GDM1 (cell line): ENCODE measurements at regions not wholly inside any gene's neighbourhood (a gene's known extent, or its start where the extent isn't known, plus 50 kb on each side); places are given as distances from the start of the nearest gene placed in this dataset.

Experiments used
- DNase-seq: peaks from one replicate; lab custom pipeline; 2025; lab: John Stamatoyannopoulos, UW

GRCh38 chr5:125006011-125006685 lies 259.7 kb upstream of the ZNF608 start:
- DNase-seq, result no peak

GRCh38 chr5:125010356-125010755 lies 263.9 kb upstream of the ZNF608 start:
- no peak for DNase-seq

DNA sequence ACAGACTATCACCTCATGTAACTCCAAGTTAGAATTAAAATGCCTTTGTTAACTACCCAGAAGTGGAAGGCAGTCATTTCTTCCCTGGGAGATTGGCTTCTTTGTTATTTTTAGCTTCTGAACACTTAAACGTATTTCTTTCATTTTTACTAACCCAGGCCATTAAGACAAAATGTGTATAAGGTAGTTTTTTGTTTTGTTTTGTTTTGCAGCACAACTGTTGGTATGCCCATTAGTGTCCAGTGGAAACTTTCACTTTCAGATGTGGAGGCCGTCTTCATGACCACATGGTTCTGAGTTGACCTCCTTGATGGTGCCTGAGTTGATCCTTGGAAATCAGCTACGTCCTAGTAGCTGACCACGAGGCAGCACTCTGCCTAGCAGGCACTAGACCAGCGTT lies 264.6 kb upstream of the ZNF608 start:
- DNase-seq, result no peak

GRCh38 chr5:125011419-125011818 lies 265.0 kb upstream of the ZNF608 start:
- DNase-seq, result no peak

DNA sequence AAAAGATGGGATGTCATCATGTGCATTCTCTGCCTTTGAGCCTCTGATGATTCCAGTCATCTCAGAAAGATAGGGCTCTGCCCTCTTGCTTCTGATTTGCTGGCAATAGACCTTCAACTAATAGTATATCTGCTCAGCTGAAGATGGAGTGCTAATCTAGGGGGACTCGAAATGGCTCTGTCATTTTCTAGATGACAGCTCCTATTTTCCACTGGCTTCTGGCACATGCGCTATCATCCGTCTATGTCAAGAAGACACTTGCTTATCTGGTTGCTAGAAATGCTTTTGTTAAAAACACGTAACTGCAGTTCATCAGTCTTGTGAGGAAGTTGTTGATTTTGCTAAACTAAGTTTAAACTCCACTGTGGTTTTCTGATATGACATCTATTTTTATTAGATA lies 265.5 kb upstream of the ZNF608 start:
- no peak for DNase-seq

DNA sequence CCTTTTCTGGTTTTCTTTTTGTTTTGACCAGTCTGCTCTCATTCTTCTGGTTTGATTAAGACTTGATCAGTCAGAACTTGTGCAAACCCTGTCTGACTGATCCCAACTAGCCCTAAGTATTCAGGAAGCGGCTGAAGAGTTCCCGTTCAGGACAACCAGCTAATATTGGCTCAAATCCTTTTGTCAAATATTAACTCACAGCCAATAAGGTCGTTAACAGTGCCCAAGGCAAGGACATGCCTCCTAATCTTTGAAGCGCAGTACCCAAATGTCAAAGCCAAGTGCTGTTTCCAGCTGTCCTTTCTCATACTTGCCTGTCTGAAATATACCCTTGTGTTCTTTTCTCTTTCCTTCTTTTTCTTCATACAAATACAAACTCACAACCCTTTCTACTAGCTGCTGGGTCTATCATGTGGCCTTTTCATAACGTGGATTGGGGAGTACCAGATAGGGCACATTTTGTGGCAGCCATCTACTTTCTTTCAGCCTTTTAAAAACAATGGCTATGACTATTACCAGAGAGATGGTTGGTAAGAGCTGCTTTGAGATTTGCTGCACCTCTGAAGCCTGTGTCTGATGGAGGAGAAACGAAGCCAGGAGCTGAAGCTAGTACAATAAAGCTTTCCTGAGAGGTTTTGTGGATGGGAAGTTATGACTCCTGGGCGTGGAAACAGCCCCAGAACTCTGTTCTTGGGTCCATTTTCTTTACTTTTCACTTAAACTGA lies 266.4 kb upstream of the ZNF608 start:
- no peak for DNase-seq

- DNase-seq, result no peak
These were observed 267.8 kb upstream of the ZNF608 start for GRCh38 chr5:125014202-125014601.

GRCh38 chr5:125017796-125018195 lies 271.4 kb upstream of the ZNF608 start:
- no peak for DNase-seq

DNA sequence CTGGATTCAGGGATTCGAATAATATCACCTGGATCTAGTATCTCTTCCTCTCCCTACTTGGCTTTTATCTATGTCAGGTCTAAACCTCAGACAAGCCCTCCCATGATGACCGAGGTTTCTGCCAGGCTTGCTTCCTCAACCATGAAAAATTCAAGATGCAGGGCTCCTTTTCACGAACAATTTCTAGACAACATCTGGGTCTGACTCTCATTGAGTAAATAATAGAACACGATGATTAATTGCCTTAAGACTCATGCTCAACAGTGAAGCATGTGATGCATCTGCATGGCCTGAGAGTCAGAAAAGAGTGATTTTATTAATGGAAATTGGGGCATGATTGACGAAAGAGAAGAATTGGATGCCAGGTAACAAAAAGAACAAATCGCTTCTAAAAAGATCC lies 277.2 kb upstream of the ZNF608 start:
- no peak for DNase-seq

- DNase-seq, result no peak
These were observed 280.7 kb upstream of the ZNF608 start for GRCh38 chr5:125026867-125027731.

- no peak for DNase-seq
These were observed 285.8 kb upstream of the ZNF608 start for GRCh38 chr5:125032286-125032685.

DNA sequence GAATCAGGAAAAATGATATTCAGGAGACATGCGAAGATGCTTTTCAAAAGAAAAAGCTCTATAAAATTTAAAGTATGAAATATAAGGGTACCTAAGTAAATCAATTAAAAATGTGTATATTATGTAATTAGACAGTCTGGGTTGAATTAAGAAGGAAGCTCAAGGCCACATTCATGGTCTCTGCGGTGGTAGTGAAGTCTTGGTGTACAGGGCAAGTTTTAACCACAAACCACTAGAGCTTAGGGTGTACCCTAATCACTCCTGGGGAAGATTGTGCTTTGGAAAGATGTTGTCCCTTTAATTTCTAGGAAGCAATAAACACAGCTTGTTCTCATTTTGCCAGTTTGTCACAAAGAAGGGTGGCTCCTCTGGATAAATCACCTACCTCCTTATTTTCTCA lies 287.2 kb upstream of the ZNF608 start:
- DNase-seq, result no peak

- no peak for DNase-seq
These were observed 287.9 kb upstream of the ZNF608 start for GRCh38 chr5:125034331-125034730.

- no peak for DNase-seq
These were observed 290.1 kb upstream of the ZNF608 start for GRCh38 chr5:125036494-125036893.

DNA sequence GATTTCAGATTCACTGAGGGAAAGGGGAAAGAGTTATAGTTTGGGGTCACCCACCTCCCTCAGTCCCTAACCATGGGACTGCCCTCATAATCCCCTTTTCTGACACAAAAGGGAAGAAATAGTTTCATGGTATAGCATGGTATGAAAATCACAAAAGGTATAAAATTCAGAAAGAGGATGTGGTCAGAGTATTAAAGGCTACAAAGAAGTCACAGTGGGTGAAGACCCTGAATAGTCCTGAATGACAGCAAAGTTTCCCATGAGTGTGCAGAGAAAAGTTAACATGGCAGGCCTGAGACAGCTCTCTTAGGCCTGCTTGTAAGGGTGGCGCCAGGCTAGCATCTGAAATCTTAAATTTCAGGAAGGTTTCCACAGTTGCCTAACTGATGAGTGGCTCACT lies 290.6 kb upstream of the ZNF608 start:
- no peak for DNase-seq

DNA sequence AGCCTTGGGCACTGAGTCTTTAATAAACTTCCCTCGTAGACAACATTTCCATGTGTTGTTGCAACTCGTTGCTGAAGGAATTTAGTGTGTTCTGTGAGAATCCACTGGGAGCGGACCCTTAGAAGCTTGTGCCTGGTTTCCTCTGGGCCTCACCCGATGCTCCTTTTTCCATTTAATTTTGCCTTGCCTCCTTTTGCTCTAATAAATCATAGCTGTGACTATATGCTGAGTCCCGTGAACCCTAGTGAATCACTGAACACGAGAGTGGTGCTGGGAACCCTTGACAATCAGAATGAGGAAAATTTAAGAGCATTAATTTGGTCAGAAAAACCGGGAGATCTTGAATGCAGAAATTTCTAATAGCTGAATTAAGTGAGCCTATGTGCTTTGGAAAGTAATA lies 291.1 kb upstream of the ZNF608 start:
- no peak for DNase-seq

DNA sequence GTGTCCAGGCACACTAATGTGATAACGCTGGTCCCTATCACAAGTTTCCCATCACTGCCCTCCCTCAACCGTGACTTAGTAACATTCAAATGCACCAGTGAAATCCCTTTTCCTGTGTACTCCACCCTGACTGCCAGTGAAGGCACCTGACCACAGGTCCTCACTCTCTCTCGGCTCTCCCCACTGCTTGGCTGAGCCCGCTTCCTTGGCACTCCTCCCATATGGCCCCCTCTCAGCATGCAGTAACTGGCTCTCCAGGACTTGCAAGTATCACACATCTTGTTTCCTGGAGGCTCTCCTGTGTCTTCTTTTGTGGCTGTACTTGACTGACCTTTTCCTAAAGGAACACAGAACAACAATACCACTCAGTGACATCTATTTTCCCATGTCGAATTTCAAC lies 292.0 kb upstream of the ZNF608 start:
- no peak for DNase-seq

DNA sequence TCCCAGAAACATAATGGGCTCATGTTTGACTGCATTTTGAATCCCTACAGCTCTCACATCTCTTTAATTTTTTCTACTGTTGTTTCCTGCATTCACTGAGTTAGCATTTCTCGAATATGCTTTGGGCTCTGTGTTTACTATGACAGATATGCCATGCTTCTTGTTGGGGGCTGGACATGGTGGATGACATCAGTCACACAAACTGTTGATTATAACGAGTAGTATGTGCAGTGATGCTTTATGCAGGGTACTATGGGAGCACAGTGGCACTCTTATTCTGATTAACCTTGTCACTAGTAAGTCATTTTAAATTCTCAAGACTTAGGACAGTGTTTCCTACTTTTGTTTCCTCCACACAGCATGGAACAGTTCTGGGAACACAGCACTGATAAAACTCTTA lies 295.4 kb upstream of the ZNF608 start:
- no peak for DNase-seq

DNA sequence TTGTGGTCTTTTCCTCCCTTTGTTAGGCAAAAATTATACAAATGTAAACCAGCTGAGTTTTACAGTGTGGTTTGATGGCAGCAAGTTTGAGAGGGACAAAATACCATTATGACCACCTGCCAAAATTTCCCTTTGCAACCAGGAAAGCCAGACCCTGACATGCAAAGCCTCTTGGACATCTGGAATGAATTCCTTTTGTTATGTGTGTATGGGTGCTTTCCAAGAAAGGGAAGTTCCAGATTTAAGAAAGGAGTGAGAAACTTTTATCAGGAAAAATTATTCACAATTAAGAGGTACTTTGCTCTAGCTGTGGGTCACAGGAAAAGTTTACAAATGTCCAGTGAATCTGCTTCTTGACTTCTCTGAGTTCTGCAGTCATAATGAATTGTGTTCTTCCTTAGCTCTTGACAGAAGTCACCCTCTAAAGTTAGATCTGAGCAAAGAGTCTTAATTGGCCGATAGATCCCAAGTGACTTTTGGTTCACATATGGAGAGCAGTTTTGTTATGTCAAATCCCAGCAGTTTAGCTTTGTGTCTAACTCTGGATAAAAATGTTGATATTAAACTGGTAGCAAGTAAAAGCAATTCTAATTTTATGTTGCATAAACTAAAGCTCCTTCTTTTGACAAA lies 295.9 kb upstream of the ZNF608 start:
- no peak for DNase-seq

GRCh38 chr5:125043781-125044391 lies 297.4 kb upstream of the ZNF608 start:
- no peak for DNase-seq

GRCh38 chr5:125044491-125045282 lies 298.2 kb upstream of the ZNF608 start:
- no peak for DNase-seq
